Omental fat pad (tissue), 3 donors: ENCODE measurements at regions not wholly inside any gene's neighbourhood (a gene's known extent, or its start where the extent isn't known, plus 50 kb on each side); places are given as distances from the start of the nearest gene placed in this dataset.
A peak's percentile ranks its signal among the peaks of the same experiment; 100 is the strongest.

Experiments
- ATAC-seq: fragments of 150-250 bp; one replicate; pipeline ENCODE4 v1.9.1; 2016; ENCODE audit warnings: mild to moderate bottlenecking, moderate library complexity; ENCODE audit not compliant: low FRiP score
- DNase-seq: peaks from one replicate; pipeline ENCODE4 v3.0.0-alpha.2; 2019; ENCODE audit warnings: low spot score
- TF ChIP-seq, protein P1 (sequence below), 3 donors: fragments of 450-650 bp; IDR thresholded peaks; one replicate each; pipeline ENCODE4 v1.5.1; 2016 to 2017; ENCODE audit warnings: antibody characterized with exemption in 3 of 3, mild to moderate bottlenecking in 3 of 3, moderate library complexity in 2 of 3

DNA sequence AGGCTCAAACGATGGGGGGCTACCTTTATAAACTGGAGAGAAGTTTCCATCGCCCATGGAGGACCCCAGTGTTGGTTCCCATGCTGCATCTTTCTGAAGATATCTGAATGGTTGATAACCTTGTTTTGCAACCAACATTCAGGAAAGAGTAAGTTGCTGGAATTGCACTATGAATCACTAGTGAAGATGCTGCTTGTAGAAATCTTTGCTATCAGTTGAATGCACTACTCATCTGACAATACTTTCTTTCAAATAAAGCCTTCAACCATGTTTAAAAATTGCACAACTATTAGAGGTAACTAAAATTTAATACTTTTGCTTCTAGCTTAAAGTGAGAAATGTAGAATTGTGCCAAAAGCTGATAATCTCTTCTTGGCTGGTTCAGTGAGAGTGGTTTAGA is 86.8 kb upstream of the HIVEP3 start:
- ATAC-seq, result peak; percentile 79
- TF ChIP-seq, protein P1, sequence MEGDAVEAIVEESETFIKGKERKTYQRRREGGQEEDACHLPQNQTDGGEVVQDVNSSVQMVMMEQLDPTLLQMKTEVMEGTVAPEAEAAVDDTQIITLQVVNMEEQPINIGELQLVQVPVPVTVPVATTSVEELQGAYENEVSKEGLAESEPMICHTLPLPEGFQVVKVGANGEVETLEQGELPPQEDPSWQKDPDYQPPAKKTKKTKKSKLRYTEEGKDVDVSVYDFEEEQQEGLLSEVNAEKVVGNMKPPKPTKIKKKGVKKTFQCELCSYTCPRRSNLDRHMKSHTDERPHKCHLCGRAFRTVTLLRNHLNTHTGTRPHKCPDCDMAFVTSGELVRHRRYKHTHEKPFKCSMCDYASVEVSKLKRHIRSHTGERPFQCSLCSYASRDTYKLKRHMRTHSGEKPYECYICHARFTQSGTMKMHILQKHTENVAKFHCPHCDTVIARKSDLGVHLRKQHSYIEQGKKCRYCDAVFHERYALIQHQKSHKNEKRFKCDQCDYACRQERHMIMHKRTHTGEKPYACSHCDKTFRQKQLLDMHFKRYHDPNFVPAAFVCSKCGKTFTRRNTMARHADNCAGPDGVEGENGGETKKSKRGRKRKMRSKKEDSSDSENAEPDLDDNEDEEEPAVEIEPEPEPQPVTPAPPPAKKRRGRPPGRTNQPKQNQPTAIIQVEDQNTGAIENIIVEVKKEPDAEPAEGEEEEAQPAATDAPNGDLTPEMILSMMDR (IDR thresholded peaks at IDR 0.05), result no peak

DNA sequence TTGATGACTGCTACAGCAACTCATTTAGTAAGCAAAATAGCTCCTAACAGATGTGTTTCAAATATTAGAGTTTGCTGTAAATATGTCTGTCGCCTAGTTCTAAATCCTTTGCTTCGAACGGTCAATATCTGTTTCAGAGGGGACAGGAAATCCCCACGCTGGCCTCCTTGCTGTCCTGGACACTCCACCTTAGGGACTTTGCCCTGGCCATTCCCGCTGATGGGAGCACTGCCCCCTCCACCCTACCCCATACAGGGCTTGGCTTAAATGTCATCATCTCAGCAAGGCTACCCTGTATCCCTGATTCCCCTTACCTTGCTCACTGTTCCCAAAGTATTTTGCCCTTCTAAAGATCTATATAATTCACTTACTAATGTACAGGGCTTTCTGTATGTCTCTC is 86.1 kb upstream of the HIVEP3 start:
- ATAC-seq (no peak), DNase-seq (no peak)
- TF ChIP-seq, protein P1 (IDR thresholded peaks at IDR 0.05), result no peak

More for the DNA sequence above, 86.8 kb upstream of the HIVEP3 start:
- no peak for DNase-seq

DNA sequence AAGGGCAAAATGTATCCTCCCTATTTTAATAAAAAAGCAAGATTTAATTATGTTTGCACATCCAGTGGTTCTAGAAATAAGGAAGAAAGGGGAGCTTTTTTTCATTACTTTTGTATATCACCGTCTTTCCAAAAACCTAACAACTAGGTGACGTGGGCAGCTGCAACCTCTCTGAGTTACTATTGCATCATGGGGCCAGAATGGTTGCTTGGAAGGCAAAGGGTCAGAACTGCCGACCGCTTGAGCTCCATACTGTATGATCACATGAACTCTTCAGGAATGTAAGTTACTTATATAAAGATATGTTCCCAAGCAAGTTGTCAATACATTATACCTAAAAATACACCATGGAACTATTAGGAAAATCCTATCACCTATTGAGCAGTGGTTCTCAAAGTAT is 85.6 kb upstream of the HIVEP3 start:
- ATAC-seq (no peak), DNase-seq (no peak)
- TF ChIP-seq, protein P1 (IDR thresholded peaks at IDR 0.05), result no peak

DNA sequence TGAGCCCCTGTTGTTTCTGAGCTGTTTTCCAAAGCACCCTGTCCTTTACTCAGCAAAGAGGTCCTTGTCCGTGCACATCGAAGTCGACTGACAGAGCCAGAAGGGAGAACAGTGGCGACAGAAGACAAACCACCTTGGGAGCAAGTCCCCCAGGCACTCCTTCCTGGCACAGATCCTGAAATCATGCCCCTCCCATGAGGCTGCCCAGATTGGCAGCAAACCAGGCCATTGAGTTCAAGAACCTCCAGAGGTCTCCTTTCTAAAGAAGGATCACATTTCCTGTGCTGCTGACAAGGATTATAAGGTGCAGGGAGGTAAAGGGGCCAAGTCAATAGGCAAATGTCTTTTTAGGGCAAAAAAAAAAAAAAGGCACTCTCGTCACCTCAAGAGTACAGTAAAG is 84.7 kb upstream of the HIVEP3 start:
- ATAC-seq (no peak), DNase-seq (no peak)
- TF ChIP-seq, protein P1 (IDR thresholded peaks at IDR 0.05), result no peak

DNA sequence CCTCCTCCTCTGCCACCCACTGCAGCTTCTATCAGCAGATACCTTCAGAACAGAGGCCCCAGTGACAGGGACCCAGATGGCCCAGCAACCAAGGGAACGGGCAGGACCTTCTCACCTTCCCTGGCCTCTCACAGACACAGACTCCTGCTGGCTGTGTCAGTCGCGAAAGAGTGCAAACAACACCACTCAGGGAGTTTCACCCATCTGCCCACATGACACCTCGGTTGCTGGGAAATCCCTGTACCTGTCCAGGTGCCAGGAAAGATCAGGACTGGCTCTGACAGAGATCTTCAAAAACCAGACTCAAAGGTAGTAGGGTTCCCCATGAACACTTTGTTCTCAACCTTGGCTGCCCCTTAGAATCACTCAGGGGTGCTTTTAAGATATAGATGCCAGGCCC is 83.5 kb upstream of the HIVEP3 start:
- no peak for DNase-seq
- TF ChIP-seq, protein P1 (IDR thresholded peaks at IDR 0.05), result no peak
- no peak for ATAC-seq

DNA sequence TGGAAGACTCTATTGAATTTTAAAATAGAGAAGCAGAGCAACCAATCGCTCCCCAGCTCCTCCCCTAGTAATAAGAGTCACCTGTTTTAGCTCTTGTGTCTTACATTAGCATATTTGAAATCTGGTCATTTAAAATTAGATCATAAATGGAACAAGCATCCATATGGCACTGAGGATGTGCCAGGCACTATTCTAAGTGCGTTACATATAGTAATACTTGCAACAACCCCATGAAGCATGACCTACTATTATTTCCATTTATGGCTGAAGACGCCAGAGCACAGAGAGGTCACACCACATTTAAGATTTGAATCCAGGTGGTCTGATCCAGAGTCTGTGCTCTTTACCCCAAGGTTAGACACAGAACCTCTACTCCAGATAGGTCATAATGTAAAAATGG is 82.0 kb upstream of the HIVEP3 start:
- ATAC-seq (no peak), DNase-seq (no peak)
- TF ChIP-seq, protein P1 (IDR thresholded peaks at IDR 0.05), result no peak

DNA sequence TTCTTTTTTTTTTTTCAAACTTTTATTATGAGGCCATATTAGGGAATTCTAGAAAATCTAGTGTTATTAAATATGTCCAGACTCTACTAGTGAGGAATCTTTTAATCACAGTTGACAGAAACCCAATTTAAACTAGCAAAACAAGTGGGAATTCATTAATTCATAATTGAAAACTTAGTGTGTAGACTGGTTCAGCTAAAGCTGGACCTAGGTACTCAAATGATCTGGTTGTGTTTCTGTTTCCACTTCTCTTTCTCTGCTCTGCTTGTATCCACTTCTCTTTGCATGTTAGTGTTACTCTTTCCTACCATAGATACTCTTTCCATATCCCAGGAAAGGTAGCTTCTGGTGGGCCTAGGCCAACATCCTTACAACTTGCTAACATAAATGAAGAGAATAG is 81.2 kb upstream of the HIVEP3 start:
- DNase-seq (no peak), ATAC-seq (no peak)
- TF ChIP-seq, protein P1 (IDR thresholded peaks at IDR 0.05), result no peak
